SK-N-SH (cell line): ENCODE measurements at regions not wholly inside any gene's neighbourhood (a gene's known extent, or its start where the extent isn't known, plus 50 kb on each side); places are given as distances from the start of the nearest gene placed in this dataset.

Experiments used
- CTCF ChIA-PET: fragments of 300-600, 350-600 bp; formaldehyde crosslinking; extraction: SDS; loops from one replicate; lab custom pipeline; 2021; lab: Yijun Ruan, JAX
- POLR2A ChIA-PET: fragments of 350-600 bp; sonication (Branson Sonifier 250); formaldehyde crosslinking; extraction: SDS; loops from one replicate; lab custom pipeline; 2020; ENCODE audit warnings: antibody characterized with exemption, inconsistent platforms; lab: Yijun Ruan, JAX
- DNase-seq: peaks from one replicate; pipeline ENCODE4 v3.0.0; 2012
- H2AFZ ChIP-seq: fragments of 200-600 bp; sonication (generic); 2 replicates; pipeline ENCODE4 v1.8.1; 2016; ENCODE audit warnings: antibody characterized with exemption, mild to moderate bottlenecking, low read depth
- H3F3A ChIP-seq: fragments of 200-600 bp; sonication (generic); replicated peaks from 2 replicates; pipeline ENCODE3; 2016; ENCODE audit warnings: antibody characterized with exemption, mild to moderate bottlenecking; ENCODE audit not compliant: insufficient read depth
- H3K27ac ChIP-seq, 2 experiments: fragments of 200-500 bp in 1 of 2; fragments of 200-600 bp in 1 of 2; sonication (Bioruptor generic) in 1 of 2; sonication (generic), shearing (Covaris generic) in 1 of 2; 2 replicates each; pipeline versions ENCODE4 v1.5.1 to v1.6.1; 2014 to 2016; ENCODE audit warnings: low read depth in 2 of 2, inconsistent platforms in 1 of 2, low read length in 1 of 2, mild to moderate bottlenecking in 1 of 2, mixed read lengths in 1 of 2
- H3K27me3 ChIP-seq: fragments of 200-600 bp; sonication (generic), shearing (Covaris generic); 2 replicates; pipeline ENCODE4 v1.6.1; 2016; ENCODE audit warnings: mixed run types; ENCODE audit not compliant: insufficient read depth
- H3K36me3 ChIP-seq, 2 experiments: fragments of 200-500 bp in 1 of 2; fragments of 200-600 bp in 1 of 2; sonication (Bioruptor generic) in 1 of 2; sonication (generic) in 1 of 2; replicated peaks in 1 of 2; 2 replicates each; pipeline versions ENCODE3 to v1.5.1; 2014 to 2016; ENCODE audit warnings: low read length in 1 of 2, mild to moderate bottlenecking in 1 of 2; ENCODE audit not compliant: insufficient read depth in 2 of 2, control insufficient read depth in 1 of 2
- H3K4me1 ChIP-seq, 2 experiments: fragments of 200-500 bp in 1 of 2; fragments of 200-600 bp in 1 of 2; sonication (Bioruptor generic) in 1 of 2; sonication (generic), shearing (Covaris generic) in 1 of 2; 2 replicates each; pipeline versions ENCODE4 v1.5.1 to v1.6.1; 2014 to 2016; ENCODE audit warnings: low read depth in 1 of 2, low read length in 1 of 2, mixed run types in 1 of 2; ENCODE audit not compliant: insufficient read depth in 2 of 2, control insufficient read depth in 1 of 2
- H3K4me2 ChIP-seq: fragments of 200-600 bp; sonication (generic), shearing (Covaris generic); 2 replicates; pipeline ENCODE4 v1.6.1; 2017; ENCODE audit warnings: mixed run types
- H3K4me3 ChIP-seq, 2 experiments: fragments of 200-500 bp in 1 of 2; fragments of 200-600 bp in 1 of 2; sonication (Bioruptor generic) in 1 of 2; sonication (generic), shearing (Covaris generic) in 1 of 2; 2 replicates each; pipeline versions ENCODE4 v1.5.1 to v1.8.1; 2014 to 2016; ENCODE audit warnings: low read depth in 2 of 2, inconsistent platforms in 1 of 2, low read length in 1 of 2, mild to moderate bottlenecking in 1 of 2, mixed read lengths in 1 of 2, moderate library complexity in 1 of 2
- H3K79me2 ChIP-seq: fragments of 200-600 bp; sonication (generic); 2 replicates; pipeline ENCODE4 v1.8.1; 2017; ENCODE audit warnings: mild to moderate bottlenecking; ENCODE audit not compliant: insufficient read depth
- H3K9ac ChIP-seq: fragments of 200-600 bp; sonication (generic); 2 replicates; pipeline ENCODE4 v1.6.1; 2017; ENCODE audit warnings: mixed run types
- H3K9me2 ChIP-seq: fragments of 200-600 bp; sonication (generic); 2 replicates; pipeline ENCODE4 v1.6.1; 2017; ENCODE audit warnings: mixed run types
- H3K9me3 ChIP-seq: fragments of 200-600 bp; sonication (generic); 2 replicates; pipeline ENCODE4 v1.6.1; 2017; ENCODE audit warnings: mixed run types, mild to moderate bottlenecking, moderate library complexity
- H4K20me1 ChIP-seq: fragments of 200-600 bp; sonication (generic); 2 replicates; pipeline ENCODE4 v1.6.1; 2017; ENCODE audit warnings: mild to moderate bottlenecking, mixed run types; ENCODE audit not compliant: insufficient read depth
- CHD2 ChIP-seq: fragments of 150-350 bp; IDR thresholded peaks from 2 replicates; pipeline ENCODE4 v1.6.1; 2018; ENCODE audit warnings: low read length; ENCODE audit not compliant: partially characterized antibody
- FOSL2 ChIP-seq: IDR thresholded peaks from 2 replicates; pipeline ENCODE4 v1.4.0; 2012; ENCODE audit warnings: low read depth, mild to moderate bottlenecking, moderate library complexity, borderline replicate concordance
- FOXM1 ChIP-seq: IDR thresholded peaks from 2 replicates; pipeline ENCODE4 v1.4.0; 2012; ENCODE audit warnings: low read depth, mild to moderate bottlenecking
- GATA2 ChIP-seq: sonication (generic); formaldehyde crosslinking; IDR thresholded peaks from 2 replicates; pipeline ENCODE4 v1.5.0; 2020; ENCODE audit warnings: mild to moderate bottlenecking, missing genetic modification reagents
- JUND ChIP-seq: IDR thresholded peaks from 2 replicates; pipeline ENCODE4 v1.4.0; 2012
- MXI1 ChIP-seq: IDR thresholded peaks from 2 replicates; pipeline ENCODE4 v1.6.1; 2012; ENCODE audit warnings: mild to moderate bottlenecking, low read depth, low read length, improper control_type of control experiment
- NFIC ChIP-seq: IDR thresholded peaks from 2 replicates; pipeline ENCODE4 v1.4.0; 2012; ENCODE audit warnings: borderline replicate concordance
- POLR2AphosphoS5 ChIP-seq: IDR thresholded peaks from 2 replicates; pipeline ENCODE4 v1.6.1; 2012; ENCODE audit warnings: low read depth, low read length
- RAD21 ChIP-seq: IDR thresholded peaks from 2 replicates; pipeline ENCODE4 v1.6.1; 2012; ENCODE audit warnings: mild to moderate bottlenecking, low read length
- RFX5 ChIP-seq: IDR thresholded peaks from 2 replicates; pipeline ENCODE4 v1.6.1; 2012; ENCODE audit warnings: mild to moderate bottlenecking, improper control_type of control experiment, low read length
- SIN3A ChIP-seq: IDR thresholded peaks from 2 replicates; pipeline ENCODE4 v1.6.1; 2012; ENCODE audit warnings: low read depth, mild to moderate bottlenecking, low read length, moderate library complexity, borderline replicate concordance
- SMC3 ChIP-seq: IDR thresholded peaks from 2 replicates; pipeline ENCODE4 v1.6.1; 2012; ENCODE audit warnings: low read depth, low read length, improper control_type of control experiment
- WGBS: methylation state at CpG from one replicate; pipeline ENCODE4 v1.1.6; 2017; ENCODE audit warnings: low lambda C conversion rate; 5-methylcytosine and 5-hydroxymethylcytosine counted together
- TF ChIP-seq, protein P1 (sequence below): IDR thresholded peaks from 2 replicates; pipeline ENCODE4; 2012
- TF ChIP-seq, protein P2 (sequence below): fragments of 150-350 bp; IDR thresholded peaks from 2 replicates; pipeline ENCODE4 v1.6.1; 2017; ENCODE audit warnings: antibody characterized with exemption, low read length, low read depth, borderline replicate concordance
- TF ChIP-seq, protein P3 (sequence below): fragments of 150-350 bp; IDR thresholded peaks from 2 replicates; pipeline ENCODE4 v1.6.1; 2016; ENCODE audit warnings: mild to moderate bottlenecking, low read depth, low read length
- TF ChIP-seq, protein P4 (sequence below): fragments of 200-600 bp; sonication (generic); IDR thresholded peaks from 2 replicates; pipeline ENCODE4 v1.6.1; 2017; ENCODE audit warnings: antibody characterized with exemption, mild to moderate bottlenecking, moderate library complexity

DNA sequence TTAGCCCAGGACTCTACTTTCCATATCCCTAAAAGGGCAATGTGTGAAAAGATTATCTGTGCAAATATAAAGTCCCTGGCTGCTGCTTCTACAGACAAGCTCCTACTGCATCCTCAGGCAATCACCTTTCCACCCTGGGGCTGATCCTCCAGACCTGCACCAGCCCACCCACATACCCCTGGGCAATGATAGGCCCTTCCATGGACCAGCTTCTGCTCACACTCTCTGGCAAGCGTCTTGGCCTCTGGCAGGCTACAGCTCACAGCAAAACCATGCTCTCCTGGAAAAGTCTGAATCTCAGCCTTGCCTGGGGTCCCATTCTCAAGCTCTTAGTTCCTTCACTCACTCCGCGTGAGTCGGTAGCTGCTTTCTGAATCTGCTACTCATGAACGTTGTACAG lies 69.5 kb downstream of the IGLL5 start:
- H2AFZ ChIP-seq, result no peak overlapping the region
- H3K4me2 ChIP-seq, result no peak overlapping the region
- no peaks in the 10 kb centered on the region for H3F3A ChIP-seq
- H3K79me2 ChIP-seq, result no peaks in the 10 kb centered on the region
- no peak for DNase-seq
- peaks cover 0 to 2% of the 10 kb centered on the region in 2 experiments; a peak in 1 of 4 replicates for H3K4me1 ChIP-seq
- WGBS, result 61% methylated on average over 4 of the region's 5 CpGs
- ChIA-PET CTCF (interaction anchor here (0.9 to 10.1 kb wide), 40 partner anchors 10 to 528 kb away, joined by 3 to 397 read pairs (median 8); partner anchors contain the start of genes BCR, GNAZ and RSPH14), POLR2A (no interaction called here)
- H3K27me3 ChIP-seq, result no peaks in the 10 kb centered on the region; the same call in 1 of the 2 replicates
- no peaks in the 10 kb centered on the region for H4K20me1 ChIP-seq
- no peaks in the 10 kb centered on the region for H3K9me2 ChIP-seq
- no peak overlapping the region for H3K4me3 ChIP-seq
- no peaks in the 10 kb centered on the region for H3K36me3 ChIP-seq
- H3K9ac ChIP-seq, result no peak overlapping the region
- no peak for TF ChIP-seq JUND
- no peak for TF ChIP-seq SIN3A
- no peak for TF ChIP-seq NFIC
- H3K27ac ChIP-seq, result no peak overlapping the region
- H3K9me3 ChIP-seq, result no peaks in the 10 kb centered on the region

DNA sequence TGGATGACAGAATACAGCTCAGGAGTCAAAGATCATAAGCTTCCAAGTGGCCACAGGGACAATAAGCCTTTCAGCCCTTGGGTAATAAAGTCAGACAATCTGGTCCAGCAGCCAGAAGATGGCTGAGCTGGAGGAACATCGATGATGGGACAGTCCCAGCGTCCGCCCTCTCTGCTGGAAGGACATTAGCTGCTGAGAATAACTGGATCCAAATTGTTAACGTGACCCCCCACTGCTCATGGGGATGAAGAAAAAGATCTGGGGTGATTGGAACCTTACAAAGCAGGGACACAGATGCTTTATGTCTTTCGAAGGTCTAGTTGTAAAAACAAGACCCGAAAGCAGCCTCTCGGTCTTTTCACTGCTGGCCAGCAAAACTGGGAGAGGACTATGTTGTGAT lies 71.0 kb downstream of the IGLL5 start:
- H3K9ac ChIP-seq, result no peak overlapping the region
- CTCF ChIA-PET, result interaction anchor here (0.6 to 10.1 kb wide), 65 partner anchors 8 to 632 kb away, joined by 3 to 397 read pairs (median 5); partner anchors contain the start of genes GNAZ, RAB36 and RSPH14
- H3K27me3 ChIP-seq, result no peaks in the 10 kb centered on the region; the same call in 1 of the 2 replicates
- H3K4me3 ChIP-seq, result no peak overlapping the region
- no peak overlapping the region for H3K27ac ChIP-seq
- H3K9me2 ChIP-seq, result no peaks in the 10 kb centered on the region
- H3K79me2 ChIP-seq, result no peaks in the 10 kb centered on the region
- no peaks in the 10 kb centered on the region for H4K20me1 ChIP-seq
- H3K4me2 ChIP-seq, result no peak overlapping the region
- 53% methylated on average over 7 of the region's 7 CpGs for WGBS
- H3K36me3 ChIP-seq, result no peaks in the 10 kb centered on the region
- no peak for DNase-seq
- TF ChIP-seq POLR2AphosphoS5, result no peak
- TF ChIP-seq, protein P1, sequence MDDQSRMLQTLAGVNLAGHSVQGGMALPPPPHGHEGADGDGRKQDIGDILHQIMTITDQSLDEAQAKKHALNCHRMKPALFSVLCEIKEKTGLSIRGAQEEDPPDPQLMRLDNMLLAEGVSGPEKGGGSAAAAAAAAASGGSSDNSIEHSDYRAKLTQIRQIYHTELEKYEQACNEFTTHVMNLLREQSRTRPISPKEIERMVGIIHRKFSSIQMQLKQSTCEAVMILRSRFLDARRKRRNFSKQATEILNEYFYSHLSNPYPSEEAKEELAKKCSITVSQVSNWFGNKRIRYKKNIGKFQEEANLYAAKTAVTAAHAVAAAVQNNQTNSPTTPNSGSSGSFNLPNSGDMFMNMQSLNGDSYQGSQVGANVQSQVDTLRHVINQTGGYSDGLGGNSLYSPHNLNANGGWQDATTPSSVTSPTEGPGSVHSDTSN, result no peak
- TF ChIP-seq, protein P2, sequence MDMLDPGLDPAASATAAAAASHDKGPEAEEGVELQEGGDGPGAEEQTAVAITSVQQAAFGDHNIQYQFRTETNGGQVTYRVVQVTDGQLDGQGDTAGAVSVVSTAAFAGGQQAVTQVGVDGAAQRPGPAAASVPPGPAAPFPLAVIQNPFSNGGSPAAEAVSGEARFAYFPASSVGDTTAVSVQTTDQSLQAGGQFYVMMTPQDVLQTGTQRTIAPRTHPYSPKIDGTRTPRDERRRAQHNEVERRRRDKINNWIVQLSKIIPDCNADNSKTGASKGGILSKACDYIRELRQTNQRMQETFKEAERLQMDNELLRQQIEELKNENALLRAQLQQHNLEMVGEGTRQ, result no peak
- POLR2A ChIA-PET, result no interaction called here
- peaks cover 0 to 2% of the 10 kb centered on the region in 2 experiments; a peak in 1 of 4 replicates for H3K4me1 ChIP-seq
- H3F3A ChIP-seq, result no peaks in the 10 kb centered on the region
- no peaks in the 10 kb centered on the region for H3K9me3 ChIP-seq
- H2AFZ ChIP-seq, result no peak overlapping the region

DNA sequence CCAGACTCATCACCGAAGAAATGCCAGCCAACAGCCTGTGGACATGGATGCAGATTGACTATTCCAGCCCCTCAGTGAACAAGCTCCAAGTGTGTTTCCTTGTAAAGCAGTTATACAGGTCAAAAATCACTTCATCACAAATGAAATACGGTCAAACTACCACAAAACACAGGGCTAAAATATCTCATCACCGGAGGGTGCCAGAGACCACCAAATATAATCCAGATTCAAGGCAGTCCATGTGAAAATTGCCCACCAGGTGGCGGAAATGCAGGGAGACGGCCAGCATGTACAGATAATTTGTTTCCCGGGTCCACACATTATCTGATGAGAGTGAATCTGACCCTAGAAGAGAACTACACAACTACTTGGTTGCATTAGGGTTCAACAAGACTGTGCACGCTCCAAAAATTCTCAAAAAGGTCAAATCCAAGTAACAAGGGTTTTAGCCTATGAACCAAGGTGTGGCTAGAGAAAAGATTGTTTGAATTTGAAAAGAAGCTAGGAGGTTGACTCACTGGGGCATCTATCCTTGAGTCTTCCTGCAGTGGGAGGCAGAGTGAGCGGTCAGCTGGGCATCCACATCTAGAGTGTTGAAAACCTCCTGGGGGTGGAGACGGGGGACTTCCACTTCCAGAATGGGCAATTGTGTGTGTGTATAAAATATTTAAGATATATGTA lies 71.7 kb downstream of the IGLL5 start:
- Histone ChIP-seq H3K4me2 (no peak overlapping the region), H3K79me2 (no peaks in the 10 kb centered on the region), H3K4me1 (peaks cover 0 to 2% of the 10 kb centered on the region in 2 experiments; a peak in 1 of 4 replicates), H3K36me3 (no peaks in the 10 kb centered on the region), H3F3A (no peaks in the 10 kb centered on the region), H3K9me3 (no peaks in the 10 kb centered on the region), H3K27me3 (no peaks in the 10 kb centered on the region), H3K9ac (no peak overlapping the region), H3K27ac (no peak overlapping the region), H4K20me1 (no peaks in the 10 kb centered on the region), H2AFZ (no peak overlapping the region), H3K9me2 (no peaks in the 10 kb centered on the region), H3K4me3 (no peak overlapping the region; a peak in 1 of 4 replicates)
- TF ChIP-seq RFX5 (no peak), MXI1 (peak; percentile 33; the same call in 1 of the 2 replicates), SMC3 (peak; percentile 100), NFIC (no peak), FOXM1 (no peak), CHD2 (no peak), GATA2 (CRISPR knock-in tag) (peak; percentile 62), RAD21 (peak; percentile 100), FOSL2 (no peak)
- TF ChIP-seq, protein P3, sequence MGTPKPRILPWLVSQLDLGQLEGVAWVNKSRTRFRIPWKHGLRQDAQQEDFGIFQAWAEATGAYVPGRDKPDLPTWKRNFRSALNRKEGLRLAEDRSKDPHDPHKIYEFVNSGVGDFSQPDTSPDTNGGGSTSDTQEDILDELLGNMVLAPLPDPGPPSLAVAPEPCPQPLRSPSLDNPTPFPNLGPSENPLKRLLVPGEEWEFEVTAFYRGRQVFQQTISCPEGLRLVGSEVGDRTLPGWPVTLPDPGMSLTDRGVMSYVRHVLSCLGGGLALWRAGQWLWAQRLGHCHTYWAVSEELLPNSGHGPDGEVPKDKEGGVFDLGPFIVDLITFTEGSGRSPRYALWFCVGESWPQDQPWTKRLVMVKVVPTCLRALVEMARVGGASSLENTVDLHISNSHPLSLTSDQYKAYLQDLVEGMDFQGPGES, result no peak
- TF ChIP-seq, protein P4, sequence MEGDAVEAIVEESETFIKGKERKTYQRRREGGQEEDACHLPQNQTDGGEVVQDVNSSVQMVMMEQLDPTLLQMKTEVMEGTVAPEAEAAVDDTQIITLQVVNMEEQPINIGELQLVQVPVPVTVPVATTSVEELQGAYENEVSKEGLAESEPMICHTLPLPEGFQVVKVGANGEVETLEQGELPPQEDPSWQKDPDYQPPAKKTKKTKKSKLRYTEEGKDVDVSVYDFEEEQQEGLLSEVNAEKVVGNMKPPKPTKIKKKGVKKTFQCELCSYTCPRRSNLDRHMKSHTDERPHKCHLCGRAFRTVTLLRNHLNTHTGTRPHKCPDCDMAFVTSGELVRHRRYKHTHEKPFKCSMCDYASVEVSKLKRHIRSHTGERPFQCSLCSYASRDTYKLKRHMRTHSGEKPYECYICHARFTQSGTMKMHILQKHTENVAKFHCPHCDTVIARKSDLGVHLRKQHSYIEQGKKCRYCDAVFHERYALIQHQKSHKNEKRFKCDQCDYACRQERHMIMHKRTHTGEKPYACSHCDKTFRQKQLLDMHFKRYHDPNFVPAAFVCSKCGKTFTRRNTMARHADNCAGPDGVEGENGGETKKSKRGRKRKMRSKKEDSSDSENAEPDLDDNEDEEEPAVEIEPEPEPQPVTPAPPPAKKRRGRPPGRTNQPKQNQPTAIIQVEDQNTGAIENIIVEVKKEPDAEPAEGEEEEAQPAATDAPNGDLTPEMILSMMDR, result peak; percentile 98
- ChIA-PET POLR2A (interaction anchor here (1.8 kb wide), 1 partner anchor 169 kb away, joined by 5 read pairs; no protein-coding TSS in a partner anchor), CTCF (interaction anchor here (0.6 to 10.1 kb wide), 114 partner anchors 8 to 888 kb away, joined by 3 to 397 read pairs (median 4); partner anchors contain the start of genes GNAZ, RAB36 and RSPH14)
- DNase-seq, result peak; percentile 73
- 13% methylated on average over 9 of the region's 9 CpGs for WGBS
